GM21381 (cell line): ENCODE measurements at regions not wholly inside any gene's neighbourhood (a gene's known extent, or its start where the extent isn't known, plus 50 kb on each side); places are given as distances from the start of the nearest gene placed in this dataset.
"Not testable (repeated sequence)": the region's sequence is repeated elsewhere in the genome, so short reads cannot be mapped to it uniquely, and the experiment has no call there.

Experiments
- ATAC-seq: cut with Tn5 transposase; IDR thresholded peaks from one replicate; pipeline ENCODE4 v1.9.1; 2021; ENCODE audit warnings: mild to moderate bottlenecking, moderate library complexity; ENCODE audit not compliant: unreplicated experiment

- ATAC-seq, result no peak
Observed at GRCh38 chr1:58966103-58966916, 182.5 kb upstream of the JUN start.

DNA sequence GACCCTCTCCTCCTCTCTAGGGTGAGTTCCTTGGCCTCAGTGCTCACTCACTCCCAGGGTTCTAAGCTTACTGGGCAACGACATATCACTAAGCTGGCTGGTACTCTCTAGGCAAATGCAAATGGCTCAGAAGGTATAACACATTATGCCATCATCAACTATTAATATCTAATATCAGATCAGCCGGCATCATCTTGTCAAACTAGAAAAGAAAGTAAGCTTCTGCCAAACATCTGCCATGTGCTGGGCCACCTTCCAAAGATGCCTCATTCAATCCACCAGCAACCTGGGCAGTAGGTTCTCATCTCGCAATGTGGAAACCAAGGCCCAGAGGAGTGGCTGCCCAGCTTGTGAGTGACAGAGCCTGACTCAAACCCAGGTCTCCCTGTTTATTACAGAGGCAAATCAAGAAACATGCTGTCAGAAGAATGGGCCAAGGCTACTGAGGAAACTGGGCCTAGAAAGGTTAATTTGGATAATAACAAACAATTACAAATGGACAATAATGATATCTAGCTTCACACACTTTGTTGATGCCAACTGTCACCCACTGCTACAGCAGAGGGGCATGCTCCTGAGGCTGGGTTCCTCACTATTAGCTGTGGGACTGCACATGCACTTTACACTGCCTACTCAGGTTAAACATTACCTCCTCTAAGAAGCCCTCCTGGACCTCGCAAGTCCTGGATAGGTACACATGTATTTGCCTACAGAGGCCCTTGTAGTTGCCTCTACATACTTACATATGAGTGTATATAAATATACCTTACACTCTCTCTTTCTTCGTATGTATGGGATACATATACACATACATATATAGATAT is 183.3 kb upstream of the JUN start:
- no peak for ATAC-seq

DNA sequence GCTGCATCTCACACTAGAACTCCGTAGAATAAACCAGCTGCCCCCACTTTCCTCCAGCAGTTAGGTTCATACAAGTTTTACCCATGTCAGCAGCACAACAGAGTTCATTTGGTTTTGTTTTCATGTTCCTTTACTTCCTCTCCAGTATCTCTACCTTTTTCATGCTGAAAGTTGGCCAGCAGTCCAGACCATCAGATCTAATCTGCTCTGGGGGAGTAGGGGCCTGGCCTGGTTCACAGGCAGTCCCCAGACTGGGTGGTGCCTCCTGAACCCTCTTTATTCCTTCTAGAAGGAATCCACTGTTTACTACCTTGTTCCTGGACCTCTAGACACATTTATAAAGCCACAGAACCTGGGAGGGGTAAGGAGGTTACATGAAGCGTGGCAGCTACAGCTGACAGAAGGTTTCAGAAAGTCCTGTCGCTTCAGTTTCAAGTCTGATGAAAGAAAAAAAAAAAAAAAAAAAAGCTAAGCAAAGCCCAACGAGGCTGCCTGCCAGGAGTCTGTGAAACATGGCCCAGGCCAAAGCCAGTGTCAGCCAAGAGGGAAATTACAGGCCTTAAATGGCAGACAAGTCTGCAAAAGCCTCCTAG is 184.6 kb upstream of the JUN start:
- ATAC-seq, result peak; percentile 85

- not testable (repeated sequence) for ATAC-seq
Observed at GRCh38 chr1:58969176-58969575, 185.3 kb upstream of the JUN start.

- no peak for ATAC-seq
Observed at GRCh38 chr1:58971629-58972140, 187.8 kb upstream of the JUN start.

DNA sequence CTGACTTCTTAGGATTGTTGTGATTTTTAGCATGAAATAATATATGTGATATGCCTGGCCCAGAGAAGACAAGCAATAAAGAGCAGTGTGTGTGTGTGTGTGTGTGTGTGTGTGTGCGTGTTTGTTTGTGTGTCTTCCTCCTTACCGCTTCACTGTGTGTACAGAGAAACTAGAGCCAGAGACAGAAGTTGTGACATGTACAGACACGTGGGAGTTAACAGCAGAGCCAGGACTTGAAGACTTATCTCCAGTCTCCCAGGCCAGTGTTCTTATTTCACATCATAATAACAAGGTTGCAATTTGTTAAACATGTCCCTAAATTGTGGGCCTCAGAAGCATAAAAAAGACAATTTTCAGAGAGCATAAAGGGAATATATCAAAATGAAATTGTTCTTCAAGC is 192.0 kb upstream of the JUN start:
- ATAC-seq, result no peak

DNA sequence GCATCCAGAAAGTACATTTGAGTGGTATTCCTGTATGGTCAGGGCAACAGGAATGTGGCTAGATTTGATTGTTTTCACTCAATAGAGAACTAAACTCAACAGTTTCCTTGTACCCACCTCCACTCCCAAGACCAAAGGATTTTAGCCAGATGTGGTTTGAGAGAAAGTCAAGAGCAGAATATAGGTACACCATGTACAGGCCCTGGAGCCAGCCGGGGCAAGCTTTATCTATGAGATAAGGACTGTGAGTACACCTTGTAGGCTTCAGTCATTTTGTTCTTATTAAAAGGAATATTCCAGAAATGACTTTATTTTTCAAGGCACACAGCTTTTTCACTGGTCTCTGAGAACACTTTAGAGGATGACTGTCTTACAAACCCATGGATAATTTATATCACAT is 192.4 kb upstream of the JUN start:
- no peak for ATAC-seq

DNA sequence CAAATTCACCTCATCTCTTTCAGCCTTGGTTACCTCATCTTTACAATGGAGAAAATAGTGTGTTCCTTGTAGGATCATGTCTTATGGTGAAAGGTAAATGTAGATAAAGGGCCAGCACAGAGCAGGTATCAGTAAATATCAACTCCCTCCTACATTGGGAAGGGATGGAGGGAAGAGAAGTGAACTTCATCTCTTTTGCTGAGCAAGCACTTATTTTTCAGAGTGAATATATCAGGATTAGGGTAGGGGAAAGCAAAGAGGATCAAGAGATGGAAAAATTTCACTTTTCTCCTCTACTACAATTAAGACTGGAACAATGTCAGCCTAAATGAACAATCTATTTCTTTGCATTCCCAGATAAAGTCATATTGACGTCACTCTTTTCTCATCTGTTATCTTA is 193.8 kb upstream of the JUN start:
- no peak for ATAC-seq

DNA sequence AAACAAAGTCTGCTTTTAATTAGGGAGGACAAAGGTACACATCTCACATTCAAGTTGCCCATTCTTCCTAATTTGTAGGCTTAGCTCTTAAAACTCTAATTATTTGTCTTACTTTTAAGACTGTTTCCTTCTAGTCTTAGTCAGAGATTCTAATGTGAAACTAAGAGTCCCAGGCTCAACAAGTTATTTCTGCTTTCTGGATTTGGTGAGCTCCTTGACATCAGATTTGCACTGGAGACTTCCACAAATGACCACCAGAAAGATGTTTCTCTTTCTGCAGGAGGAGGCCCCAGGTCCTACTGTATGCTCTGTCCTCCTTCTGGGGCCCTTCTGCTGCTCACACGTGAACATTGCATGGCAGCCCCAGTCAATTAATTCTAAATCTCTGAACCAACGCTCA is 194.2 kb upstream of the JUN start:
- ATAC-seq, result no peak

GRCh38 chr1:58979086-58979485 is 195.2 kb upstream of the JUN start:
- no peak for ATAC-seq

DNA sequence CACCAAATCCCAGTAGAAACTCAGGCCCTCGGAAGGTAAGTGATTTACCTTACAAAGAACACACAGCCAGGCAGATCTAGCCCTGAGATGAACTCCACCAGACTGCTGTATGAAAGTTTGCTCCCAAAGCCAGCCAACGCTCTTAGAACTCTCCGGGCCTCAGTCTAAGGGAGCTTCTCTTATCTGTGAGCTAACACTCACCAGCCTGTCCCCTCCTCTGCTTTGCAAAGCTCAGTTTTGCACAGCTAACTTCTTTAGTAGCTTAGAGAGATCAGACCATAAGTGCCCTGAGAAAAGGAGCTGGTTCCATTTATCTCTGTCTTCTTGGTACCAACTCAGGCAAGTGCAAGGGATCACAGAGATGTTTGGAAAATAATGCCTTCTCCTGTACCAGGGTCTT is 195.8 kb upstream of the JUN start:
- no peak for ATAC-seq

- no peak for ATAC-seq
Observed at GRCh38 chr1:58981392-58981791, 197.5 kb upstream of the JUN start.

GRCh38 chr1:58982259-58982998 is 198.6 kb upstream of the JUN start:
- ATAC-seq, result no peak

DNA sequence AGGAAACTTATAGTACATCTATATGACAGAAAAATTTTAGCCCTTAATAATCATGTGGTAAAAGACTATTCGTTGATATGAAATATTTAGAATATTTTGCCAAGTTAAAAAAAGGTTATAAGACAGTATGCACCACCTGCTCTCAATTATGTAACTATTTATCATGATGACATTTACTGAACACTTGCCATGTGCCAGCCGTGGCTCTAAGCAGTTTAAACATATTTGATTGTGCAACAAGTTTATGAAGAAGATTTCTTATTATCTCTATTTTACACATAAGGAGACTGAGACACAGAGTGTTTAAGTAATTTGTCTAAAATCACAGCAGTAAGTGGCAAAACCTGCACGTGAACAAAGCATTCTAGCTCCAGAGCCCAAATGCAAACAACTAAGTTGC is 199.3 kb upstream of the JUN start:
- ATAC-seq, result no peak

- no peak for ATAC-seq
Observed at GRCh38 chr1:58983633-58984245, 199.9 kb upstream of the JUN start.

- ATAC-seq, result no peak
Observed at GRCh38 chr1:58986996-58987767, 203.3 kb upstream of the JUN start.

DNA sequence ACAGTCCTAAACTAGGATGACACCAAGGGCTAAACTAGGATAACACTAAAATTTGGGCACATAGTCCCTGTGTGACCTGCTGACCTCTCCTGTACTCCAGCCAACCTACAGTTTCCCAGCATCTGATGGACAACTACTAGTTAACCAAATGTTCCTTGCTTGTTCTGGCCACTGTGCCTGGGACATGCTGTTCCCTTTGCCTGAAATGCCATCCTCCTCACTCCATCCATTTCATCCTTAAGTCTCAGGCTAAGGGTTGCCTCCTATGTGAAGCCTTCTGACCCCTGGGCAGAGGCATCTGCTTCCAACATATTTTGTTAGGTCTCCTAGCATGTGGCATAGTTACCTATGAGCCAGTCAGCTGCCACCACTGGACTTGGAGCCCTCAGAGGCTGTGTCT is 204.9 kb upstream of the JUN start:
- ATAC-seq, result no peak

DNA sequence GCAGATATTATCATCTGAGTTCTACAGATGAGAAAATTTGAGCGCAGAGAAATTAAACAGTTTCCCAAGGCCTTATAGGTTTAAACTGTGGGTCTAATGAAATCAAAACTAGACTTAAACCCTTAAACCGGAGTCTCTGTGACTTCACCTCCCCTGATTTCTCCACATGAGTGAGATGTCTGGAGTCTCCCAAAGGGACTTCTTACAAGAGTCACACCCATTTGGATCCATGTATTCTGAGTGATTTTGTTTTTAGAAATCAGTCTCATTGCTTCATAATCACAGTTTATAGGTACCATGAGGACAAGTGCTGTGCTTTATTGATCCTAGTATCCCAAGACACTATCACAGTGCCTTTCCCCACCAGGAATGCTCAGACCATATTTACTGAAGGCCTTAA is 206.0 kb upstream of the JUN start:
- ATAC-seq, result no peak

- ATAC-seq, result no peak
Observed at GRCh38 chr1:58991305-58991704, 207.5 kb upstream of the JUN start.

- ATAC-seq, result no peak
Observed at GRCh38 chr1:58992643-58993042, 208.8 kb upstream of the JUN start.
